Activated T-cell treated with anti-CD3 and anti-CD28 coated beads, Interleukin-2, amount 50 U/mL, for 72 hours (primary cell): ENCODE measurements at regions not wholly inside any gene's neighbourhood (a gene's known extent, or its start where the extent isn't known, plus 50 kb on each side); places are given as distances from the start of the nearest gene placed in this dataset.

Source experiments
- ATAC-seq, 2 donors: fragments of 150-1000 bp; cut with Tn5 transposase; replicated peaks in 1 of 2; 2 replicates each; pipeline ENCODE4 v1.10.0; 2021; ENCODE audit warnings: moderate library complexity in 2 of 2, mild to moderate bottlenecking in 1 of 2
- DNase-seq, 2 donors: peaks; one replicate each; pipeline ENCODE4 v3.0.0; 2021 to 2022; ENCODE audit warnings: mixed read lengths in 1 of 2
- H3K27ac Mint-ChIP-seq: one replicate; pipeline ENCODE4 v1.8.0; 2022; ENCODE audit warnings: mild to moderate bottlenecking, moderate library complexity, mixed read lengths
- H3K27me3 Mint-ChIP-seq: one replicate; pipeline ENCODE4 v1.8.0; 2022; ENCODE audit warnings: low read depth, mixed read lengths
- H3K36me3 Mint-ChIP-seq, 2 donors: one replicate each; pipeline ENCODE4 v1.8.0; 2022; ENCODE audit warnings: mixed read lengths in 2 of 2, mild to moderate bottlenecking in 1 of 2; ENCODE audit not compliant: insufficient read depth in 2 of 2
- H3K4me1 Mint-ChIP-seq: one replicate; pipeline ENCODE4 v1.8.0; 2022; ENCODE audit warnings: low read depth, mixed read lengths
- H3K4me3 Mint-ChIP-seq, 2 donors: one replicate each; pipeline ENCODE4 v1.8.0; 2022; ENCODE audit warnings: mild to moderate bottlenecking in 2 of 2, mixed read lengths in 2 of 2, moderate library complexity in 2 of 2
- H3K9me3 Mint-ChIP-seq, 2 donors: one replicate each; pipeline ENCODE4 v1.8.0; 2022; ENCODE audit warnings: mixed read lengths in 2 of 2

DNA sequence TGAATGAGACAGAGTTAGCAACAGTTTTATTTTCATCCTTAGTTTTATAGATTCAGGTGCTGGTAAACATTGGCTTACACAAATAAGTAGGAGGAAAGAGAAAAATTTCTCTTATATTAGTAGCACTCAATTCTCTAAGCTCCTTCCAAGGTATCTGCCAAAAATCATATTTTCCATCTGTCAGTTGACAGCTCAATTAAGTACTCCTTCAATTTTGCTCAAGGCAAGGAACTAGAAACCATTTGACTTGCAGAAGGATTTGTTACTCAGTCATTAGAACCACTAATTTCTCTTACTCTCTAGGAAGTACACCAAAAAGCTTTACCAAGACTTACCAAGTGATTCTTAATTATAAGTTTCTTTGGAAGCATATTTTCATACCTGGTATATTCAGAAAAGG is 101.4 kb upstream of the ATP8B1 start:
- no peak for ATAC-seq
- Mint-ChIP-seq H3K27me3 (peaks cover 24% of the 10 kb centered on the region), H3K27ac (no peak overlapping the region), H3K4me3 (no peak overlapping the region), H3K36me3 (no peaks in the 10 kb centered on the region), H3K9me3 (no peaks in the 10 kb centered on the region), H3K4me1 (no peaks in the 10 kb centered on the region)
- no peak for DNase-seq

DNA sequence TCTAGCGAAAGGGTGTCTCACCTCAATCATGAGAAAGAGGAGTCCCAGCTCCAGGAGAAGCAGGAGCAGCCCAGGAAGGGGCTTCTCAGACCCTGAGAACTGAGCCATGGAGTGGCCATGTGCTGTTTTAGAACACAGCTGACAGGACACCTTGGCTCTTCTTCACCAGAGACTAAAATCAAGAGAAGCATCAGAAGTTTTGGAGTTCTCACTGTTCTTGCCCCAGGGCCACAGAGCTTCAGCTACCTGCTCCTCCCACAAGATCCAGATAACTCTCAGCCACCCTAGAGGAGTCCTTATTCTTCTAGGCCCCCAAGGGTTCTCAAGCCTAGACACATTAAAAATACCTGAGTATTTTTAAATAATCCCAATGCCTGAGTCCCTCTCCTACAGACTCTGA is 99.6 kb upstream of the ATP8B1 start:
- Mint-ChIP-seq H3K36me3 (no peaks in the 10 kb centered on the region), H3K9me3 (no peaks in the 10 kb centered on the region), H3K27ac (no peak overlapping the region), H3K27me3 (peaks cover 17% of the 10 kb centered on the region), H3K4me1 (no peaks in the 10 kb centered on the region), H3K4me3 (no peak overlapping the region)
- ATAC-seq, result no peak
- DNase-seq, result no peak

DNA sequence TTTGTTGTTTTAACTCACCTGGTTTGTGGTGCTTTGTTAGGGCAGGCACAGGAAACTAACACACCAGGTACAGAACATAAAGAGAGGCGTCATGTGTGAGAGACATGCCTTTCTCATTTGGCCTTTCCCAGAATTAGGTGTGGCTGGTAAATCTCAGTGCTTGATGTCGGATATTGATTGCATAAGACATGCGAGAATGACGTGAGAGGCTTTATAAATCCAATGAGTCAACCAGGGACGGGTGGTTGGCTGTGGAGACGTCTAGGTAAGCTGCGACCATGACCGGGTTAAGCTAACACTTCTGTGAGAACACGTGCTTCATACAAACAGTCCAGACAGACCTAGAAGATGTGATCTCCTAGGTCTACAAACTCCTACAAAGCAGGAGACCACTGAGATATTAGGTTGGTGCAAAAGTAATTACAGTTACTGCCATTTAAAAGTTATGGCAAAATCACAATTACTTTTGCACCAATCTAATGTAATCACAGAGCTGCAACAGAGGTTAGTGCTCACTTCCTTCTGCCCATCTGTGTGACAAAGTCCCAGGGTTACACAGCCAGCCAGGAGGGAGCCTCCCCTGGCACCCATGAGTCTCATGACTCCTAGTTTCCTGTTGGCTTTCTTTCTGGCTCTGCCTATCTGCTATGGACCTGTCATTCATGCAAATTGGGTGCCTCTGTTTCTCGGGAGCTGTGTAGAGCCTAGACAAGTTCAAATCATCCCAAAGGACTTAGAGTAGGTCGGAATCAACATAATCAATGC is 98.9 kb upstream of the ATP8B1 start:
- H3K9me3 Mint-ChIP-seq, result no peaks in the 10 kb centered on the region
- no peak overlapping the region for H3K4me3 Mint-ChIP-seq
- H3K27ac Mint-ChIP-seq, result no peak overlapping the region
- no peaks in the 10 kb centered on the region for H3K4me1 Mint-ChIP-seq
- no peak for DNase-seq
- no peak for ATAC-seq
- no peaks in the 10 kb centered on the region for H3K36me3 Mint-ChIP-seq
- peaks cover 12% of the 10 kb centered on the region for H3K27me3 Mint-ChIP-seq

DNA sequence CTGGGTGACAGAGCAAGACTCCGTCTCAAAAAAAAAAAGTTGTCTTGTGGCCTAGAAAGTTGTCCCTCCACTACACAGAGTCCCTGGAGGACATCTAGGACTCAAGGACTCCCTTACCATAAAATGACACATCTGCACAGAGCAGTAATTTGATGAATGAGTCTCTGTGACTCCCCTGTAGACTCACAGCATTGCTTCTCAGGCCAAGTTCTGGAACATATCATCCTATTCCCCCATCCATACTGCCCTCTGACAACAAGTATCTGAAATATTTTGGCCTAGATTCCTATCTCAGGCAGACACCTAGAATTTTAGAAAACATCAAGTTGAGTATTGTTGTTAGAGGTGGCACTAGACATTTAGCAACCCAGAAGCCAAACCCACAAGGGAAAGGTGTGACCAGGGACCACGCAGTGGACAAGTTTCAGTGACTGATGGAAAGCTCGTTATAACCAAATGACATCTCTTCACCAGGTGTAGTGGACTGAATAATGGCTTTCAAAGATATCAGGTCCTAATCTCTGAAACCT is 97.9 kb upstream of the ATP8B1 start:
- Mint-ChIP-seq H3K36me3 (no peaks in the 10 kb centered on the region), H3K27ac (no peak overlapping the region), H3K9me3 (no peaks in the 10 kb centered on the region), H3K4me3 (no peak overlapping the region), H3K27me3 (peaks cover 4% of the 10 kb centered on the region), H3K4me1 (no peaks in the 10 kb centered on the region)
- ATAC-seq (no peak), DNase-seq (no peak)

DNA sequence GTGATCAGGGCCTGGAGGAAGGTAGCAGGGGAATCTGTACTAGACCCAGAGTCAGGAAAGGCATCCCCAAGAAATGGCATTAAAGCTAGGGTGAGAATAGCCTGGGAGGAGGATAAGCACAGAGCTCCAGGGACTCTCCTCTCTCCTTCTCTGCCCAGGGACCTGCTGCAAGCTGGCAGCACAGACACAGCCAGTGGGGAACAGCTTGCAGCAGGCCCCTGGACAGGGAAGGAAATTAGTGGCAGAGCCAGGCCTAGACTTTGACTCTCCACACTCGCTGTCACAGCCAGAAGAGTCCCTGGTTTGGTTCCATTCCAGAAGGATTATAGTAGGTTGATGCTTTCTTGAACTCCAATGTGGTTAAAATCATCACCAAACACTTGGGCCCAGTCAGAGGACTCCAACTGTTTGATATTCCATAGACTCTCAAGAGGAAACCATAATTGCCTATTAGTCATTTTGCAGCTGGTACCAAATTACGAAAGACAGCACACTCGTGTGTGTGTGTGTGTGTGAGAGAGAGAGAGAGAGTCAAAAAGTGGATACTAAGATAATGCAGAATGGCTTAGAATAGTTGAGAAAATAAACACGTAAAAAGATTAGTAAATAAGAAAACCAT is 95.5 kb upstream of the ATP8B1 start:
- H3K9me3 Mint-ChIP-seq, result no peaks in the 10 kb centered on the region
- DNase-seq, result no peak
- peaks cover under 1% of the 10 kb centered on the region for H3K27me3 Mint-ChIP-seq
- H3K36me3 Mint-ChIP-seq, result no peaks in the 10 kb centered on the region
- no peak for ATAC-seq
- H3K4me1 Mint-ChIP-seq, result no peaks in the 10 kb centered on the region
- H3K27ac Mint-ChIP-seq, result no peak overlapping the region
- H3K4me3 Mint-ChIP-seq, result no peak overlapping the region

DNA sequence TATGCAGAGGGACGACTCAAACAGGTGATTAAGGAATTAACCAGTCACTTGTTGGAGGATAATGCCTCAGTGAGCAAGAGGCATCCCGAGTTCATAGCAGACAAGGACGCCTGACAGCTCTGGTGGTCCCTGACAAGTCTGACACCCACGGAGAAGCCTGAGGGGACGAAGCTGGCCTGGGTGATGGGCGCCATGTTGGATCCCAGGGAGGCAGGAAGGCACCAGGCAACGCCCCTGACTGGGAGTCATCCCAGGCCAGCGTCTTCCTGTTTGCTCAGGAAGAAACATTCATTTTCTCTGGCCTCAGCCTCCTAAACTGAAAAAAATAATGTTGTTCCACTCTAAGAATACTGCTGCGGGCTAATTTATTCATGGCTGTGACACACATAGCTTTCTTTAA is 92.1 kb upstream of the ATP8B1 start:
- Mint-ChIP-seq H3K4me1 (no peaks in the 10 kb centered on the region), H3K27me3 (peaks cover 10% of the 10 kb centered on the region), H3K9me3 (peaks cover 0 to 1% of the 10 kb centered on the region in 2 donors), H3K4me3 (no peak overlapping the region), H3K27ac (no peak overlapping the region), H3K36me3 (no peaks in the 10 kb centered on the region)
- ATAC-seq (no peak), DNase-seq (no peak)

DNA sequence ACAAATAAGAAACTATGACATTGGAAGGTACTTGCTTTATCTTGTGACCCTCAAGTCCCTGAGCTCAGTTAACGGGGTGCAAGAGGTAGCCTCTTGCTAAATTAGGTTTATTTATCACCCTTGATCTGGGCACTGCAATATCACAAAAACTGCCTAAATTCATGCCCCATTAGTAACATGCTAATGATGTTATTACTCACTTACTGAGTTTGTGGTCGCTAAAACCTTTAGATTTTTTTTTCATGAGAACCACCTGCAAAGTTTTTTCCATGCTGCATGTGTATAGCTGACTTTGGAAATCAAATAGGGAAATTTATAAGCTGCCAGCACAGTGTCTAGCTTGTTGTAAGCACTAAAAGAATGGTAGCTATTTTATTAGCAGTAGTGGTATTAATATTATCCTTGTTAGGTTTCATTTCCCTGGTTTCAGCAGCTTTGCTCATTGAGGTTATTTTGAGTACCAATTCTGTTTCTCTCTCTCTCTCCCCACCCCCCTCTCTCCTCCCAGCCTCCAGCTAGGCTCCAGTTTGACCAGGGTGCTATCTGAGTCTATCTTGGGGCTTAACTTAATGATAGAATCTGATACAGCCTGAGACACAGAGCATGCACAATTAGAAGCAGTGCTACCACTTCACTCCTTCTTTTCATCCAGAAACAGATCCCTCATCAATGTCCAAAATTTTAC is 88.7 kb upstream of the ATP8B1 start:
- no peaks in the 10 kb centered on the region for H3K4me1 Mint-ChIP-seq
- H3K27me3 Mint-ChIP-seq, result peaks cover 10% of the 10 kb centered on the region
- DNase-seq (no peak), ATAC-seq (no peak)
- H3K27ac Mint-ChIP-seq, result no peak overlapping the region
- H3K9me3 Mint-ChIP-seq, result peaks cover 0 to 1% of the 10 kb centered on the region in 2 donors
- no peak overlapping the region for H3K4me3 Mint-ChIP-seq
- no peaks in the 10 kb centered on the region for H3K36me3 Mint-ChIP-seq

DNA sequence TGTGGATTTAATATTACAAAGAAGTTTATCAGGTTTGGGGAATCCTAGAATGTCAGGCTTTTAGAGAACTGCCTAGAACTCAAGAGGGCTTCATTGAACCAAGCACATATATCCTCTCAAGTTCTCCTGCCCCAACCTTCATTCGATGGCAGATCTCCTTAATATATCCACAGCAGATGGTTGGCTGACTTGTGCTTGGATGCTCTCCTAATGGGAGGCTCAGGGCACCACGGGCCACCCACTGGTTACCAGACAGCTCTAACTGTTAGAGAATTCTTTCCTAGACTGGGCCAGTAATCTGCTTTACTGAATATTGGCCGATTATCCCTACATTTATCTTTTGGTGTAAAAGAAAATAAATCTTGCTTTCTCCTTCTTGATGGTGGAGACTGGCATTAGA is 87.2 kb upstream of the ATP8B1 start:
- DNase-seq (no peak), ATAC-seq (no peak)
- H3K9me3 Mint-ChIP-seq, result peaks cover 0 to 1% of the 10 kb centered on the region in 2 donors
- no peak overlapping the region for H3K27ac Mint-ChIP-seq
- H3K4me1 Mint-ChIP-seq, result no peaks in the 10 kb centered on the region
- no peaks in the 10 kb centered on the region for H3K36me3 Mint-ChIP-seq
- H3K27me3 Mint-ChIP-seq, result peaks cover 10% of the 10 kb centered on the region
- H3K4me3 Mint-ChIP-seq, result no peak overlapping the region

DNA sequence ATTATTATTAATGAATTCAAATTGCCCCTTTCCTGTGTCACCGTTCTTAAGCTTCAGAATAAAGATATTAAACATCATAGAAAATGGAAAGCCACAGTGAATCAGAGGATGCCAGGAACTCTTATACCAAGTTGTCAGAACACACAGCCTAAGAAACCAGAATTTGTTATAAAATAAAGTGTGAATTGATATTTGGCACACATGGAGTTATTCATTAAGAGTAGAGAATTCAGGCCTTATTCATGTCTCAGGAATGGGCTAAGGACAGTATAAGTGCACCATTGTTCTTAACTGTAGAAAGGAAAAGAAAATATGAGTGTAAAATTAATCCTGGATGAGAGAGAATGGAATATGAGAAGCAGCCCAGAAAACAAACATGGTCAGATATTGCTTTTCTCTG is 86.7 kb upstream of the ATP8B1 start:
- Mint-ChIP-seq H3K4me3 (no peak overlapping the region), H3K36me3 (no peaks in the 10 kb centered on the region), H3K27ac (no peak overlapping the region), H3K4me1 (no peaks in the 10 kb centered on the region), H3K9me3 (peaks cover 0 to 1% of the 10 kb centered on the region in 2 donors), H3K27me3 (peaks cover 10% of the 10 kb centered on the region)
- DNase-seq (no peak), ATAC-seq (no peak)

DNA sequence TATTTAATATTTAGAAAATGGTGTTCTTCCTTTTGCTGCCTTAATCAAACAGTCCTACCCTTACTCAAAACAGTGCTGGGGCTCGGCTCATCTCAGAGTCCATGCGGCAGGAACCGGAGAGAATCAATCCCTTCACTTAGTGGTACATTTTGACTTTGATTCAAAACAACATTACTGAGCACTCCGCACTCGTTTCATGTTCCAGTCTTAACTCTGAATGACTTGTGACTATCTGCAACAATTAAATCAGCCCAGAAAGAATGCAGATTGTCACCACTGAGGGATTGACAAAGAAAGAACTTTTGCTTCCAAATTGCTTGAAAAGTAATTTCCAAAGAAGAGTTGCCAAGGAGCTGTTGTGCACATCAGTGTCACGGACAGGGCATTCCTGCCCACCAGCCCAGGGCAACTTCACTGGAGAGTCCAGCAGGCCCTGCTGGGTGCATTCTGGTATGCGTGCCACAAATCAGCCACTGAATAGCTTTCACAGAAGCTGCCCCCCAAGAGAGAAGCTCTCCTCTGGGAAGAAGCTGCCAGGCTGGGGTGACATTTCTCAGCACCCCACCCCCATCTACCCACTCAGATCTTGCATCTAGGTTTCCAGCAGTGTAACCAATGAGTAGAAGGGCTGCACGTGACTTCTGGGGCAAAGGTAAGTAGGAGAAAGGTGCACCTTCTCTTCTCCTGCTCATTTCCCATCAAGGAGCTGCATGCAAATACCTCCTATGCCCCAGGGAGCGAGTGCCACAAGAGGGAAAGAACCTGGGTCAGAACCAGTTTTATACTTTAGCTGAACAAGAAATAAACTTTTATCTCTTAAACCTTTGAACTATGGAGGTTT is 84.6 kb upstream of the ATP8B1 start:
- no peak overlapping the region for H3K4me3 Mint-ChIP-seq
- no peak overlapping the region for H3K27ac Mint-ChIP-seq
- no peak for ATAC-seq
- H3K27me3 Mint-ChIP-seq, result peaks cover 4% of the 10 kb centered on the region
- H3K9me3 Mint-ChIP-seq, result no peaks in the 10 kb centered on the region
- no peaks in the 10 kb centered on the region for H3K36me3 Mint-ChIP-seq
- H3K4me1 Mint-ChIP-seq, result no peaks in the 10 kb centered on the region
- DNase-seq, result no peak

DNA sequence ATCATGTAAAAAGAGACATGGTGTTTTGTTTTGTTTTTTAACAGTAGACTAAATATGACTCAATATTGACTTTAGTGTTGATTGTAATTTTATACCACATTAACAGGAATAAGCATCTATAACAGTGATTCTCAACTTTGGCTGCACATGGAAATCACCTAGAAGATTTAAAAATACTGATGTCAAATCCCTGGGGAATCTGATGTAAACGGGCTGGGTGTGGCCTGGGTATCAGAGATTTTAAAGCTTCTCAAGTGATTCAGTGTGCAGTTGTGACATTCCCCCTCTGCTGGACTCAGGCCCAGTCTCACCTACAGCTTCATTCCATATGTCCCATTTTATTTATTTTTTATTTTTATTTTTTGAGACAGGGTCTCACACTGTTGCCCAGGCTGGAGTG is 82.8 kb upstream of the ATP8B1 start:
- peaks cover 6% of the 10 kb centered on the region for H3K27me3 Mint-ChIP-seq
- H3K4me3 Mint-ChIP-seq, result no peak overlapping the region
- H3K36me3 Mint-ChIP-seq, result peaks cover 0 to 2% of the 10 kb centered on the region in 2 donors
- no peaks in the 10 kb centered on the region for H3K9me3 Mint-ChIP-seq
- peaks cover 5% of the 10 kb centered on the region for H3K4me1 Mint-ChIP-seq
- DNase-seq (no peak), ATAC-seq (no peak)
- no peak overlapping the region for H3K27ac Mint-ChIP-seq

DNA sequence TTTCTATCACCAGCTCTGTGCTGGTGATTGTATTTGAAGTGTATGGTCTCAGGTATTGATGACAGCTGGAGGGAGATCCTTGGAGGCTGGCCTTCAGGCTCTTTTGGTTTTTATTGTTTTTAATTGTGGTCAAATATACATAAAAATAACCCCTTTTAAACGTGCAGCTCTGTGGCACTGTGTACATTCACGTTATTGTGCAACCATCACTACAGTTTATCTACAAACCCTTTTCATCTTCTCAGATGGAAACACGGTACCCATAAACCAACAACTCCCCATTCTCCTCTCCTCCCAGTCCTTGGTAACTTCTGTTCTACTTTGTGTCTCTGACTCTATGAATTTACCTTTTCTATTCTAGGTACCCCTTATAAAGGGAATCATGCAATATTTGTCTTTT is 79.3 kb upstream of the ATP8B1 start:
- DNase-seq (no peak), ATAC-seq (no peak)
- Mint-ChIP-seq H3K4me3 (no peak overlapping the region), H3K4me1 (peaks cover 5% of the 10 kb centered on the region), H3K9me3 (peaks cover 2 to 3% of the 10 kb centered on the region in 2 donors), H3K27ac (no peak overlapping the region), H3K27me3 (peaks cover 22% of the 10 kb centered on the region), H3K36me3 (peaks cover 0 to 4% of the 10 kb centered on the region in 2 donors)
